Activated naive CD8-positive, alpha-beta T cell treated with anti-CD3 and anti-CD28 coated beads, Interleukin-2, amount 10 ng/mL, durations not matched to agents 7 days and 5 days (primary cell): ENCODE measurements at regions not wholly inside any gene's neighbourhood (a gene's known extent, or its start where the extent isn't known, plus 50 kb on each side); places are given as distances from the start of the nearest gene placed in this dataset.

Experiments used
- ATAC-seq: fragments of 150-1000 bp; cut with Tn5 transposase; one replicate; pipeline ENCODE4 v1.10.0; 2021; ENCODE audit warnings: low read depth, moderate library complexity
- POLR2A ChIA-PET: fragments of 350-600 bp; sonication (Branson Sonifier 250); formaldehyde crosslinking; loops from one replicate; lab custom pipeline; 2021; ENCODE audit warnings: antibody characterized with exemption; lab: Charles Lee
- DNase-seq: peaks from one replicate; pipeline ENCODE4 v3.0.0; 2021
- H3K27ac Mint-ChIP-seq: one replicate; pipeline ENCODE4 v1.8.0; 2022; ENCODE audit warnings: mild to moderate bottlenecking, mixed read lengths
- H3K27me3 Mint-ChIP-seq: one replicate; pipeline ENCODE4 v1.8.0; 2022; ENCODE audit warnings: mild to moderate bottlenecking, moderate library complexity, mixed read lengths
- H3K36me3 Mint-ChIP-seq: one replicate; pipeline ENCODE4 v1.8.0; 2021; ENCODE audit warnings: mild to moderate bottlenecking, mixed read lengths
- H3K4me1 Mint-ChIP-seq: one replicate; pipeline ENCODE4 v1.8.0; 2021; ENCODE audit warnings: mixed read lengths
- H3K4me3 Mint-ChIP-seq: one replicate; pipeline ENCODE4 v1.8.0; 2022; ENCODE audit warnings: mild to moderate bottlenecking, moderate library complexity, mixed read lengths
- H3K9me3 Mint-ChIP-seq: one replicate; pipeline ENCODE4 v1.8.0; 2021; ENCODE audit warnings: mixed read lengths

GRCh38 chr2:238724728-238725127 lies 123.2 kb upstream of the TWIST2 start:
- POLR2A ChIA-PET: no interaction called here
- no peak for DNase-seq
- ATAC-seq: no peak
- Mint-ChIP-seq H3K36me3 (no peaks in the 10 kb centered on the region), H3K4me3 (no peak overlapping the region), H3K9me3 (peaks cover 1% of the 10 kb centered on the region), H3K4me1 (no peaks in the 10 kb centered on the region), H3K27me3 (peaks cover 3% of the 10 kb centered on the region), H3K27ac (no peak overlapping the region)

DNA sequence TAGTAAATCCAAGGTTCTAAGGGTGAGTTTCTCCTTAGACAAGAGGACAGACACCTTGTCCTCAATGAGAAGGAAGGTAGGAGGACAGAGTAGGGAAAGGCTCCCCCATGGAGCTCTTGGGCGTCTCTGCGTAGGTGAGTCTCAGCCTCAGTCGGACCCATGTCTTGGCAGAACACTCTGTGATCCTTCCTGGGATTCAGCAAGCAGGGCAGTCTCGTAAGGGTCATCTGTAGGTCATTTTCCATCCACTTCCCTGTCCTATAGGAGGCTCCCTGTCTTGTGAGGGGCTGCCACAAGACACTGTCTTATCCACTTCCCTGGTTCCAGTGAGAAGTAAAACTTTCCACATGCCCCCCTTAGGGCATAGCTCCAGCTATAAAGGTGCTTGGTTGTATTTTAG lies 122.6 kb upstream of the TWIST2 start:
- POLR2A ChIA-PET: no interaction called here
- ATAC-seq (no peak), DNase-seq (no peak)
- Mint-ChIP-seq H3K4me1 (no peaks in the 10 kb centered on the region), H3K4me3 (no peak overlapping the region), H3K36me3 (no peaks in the 10 kb centered on the region), H3K9me3 (peaks cover 1% of the 10 kb centered on the region), H3K27ac (no peak overlapping the region), H3K27me3 (peaks cover 5% of the 10 kb centered on the region)

DNA sequence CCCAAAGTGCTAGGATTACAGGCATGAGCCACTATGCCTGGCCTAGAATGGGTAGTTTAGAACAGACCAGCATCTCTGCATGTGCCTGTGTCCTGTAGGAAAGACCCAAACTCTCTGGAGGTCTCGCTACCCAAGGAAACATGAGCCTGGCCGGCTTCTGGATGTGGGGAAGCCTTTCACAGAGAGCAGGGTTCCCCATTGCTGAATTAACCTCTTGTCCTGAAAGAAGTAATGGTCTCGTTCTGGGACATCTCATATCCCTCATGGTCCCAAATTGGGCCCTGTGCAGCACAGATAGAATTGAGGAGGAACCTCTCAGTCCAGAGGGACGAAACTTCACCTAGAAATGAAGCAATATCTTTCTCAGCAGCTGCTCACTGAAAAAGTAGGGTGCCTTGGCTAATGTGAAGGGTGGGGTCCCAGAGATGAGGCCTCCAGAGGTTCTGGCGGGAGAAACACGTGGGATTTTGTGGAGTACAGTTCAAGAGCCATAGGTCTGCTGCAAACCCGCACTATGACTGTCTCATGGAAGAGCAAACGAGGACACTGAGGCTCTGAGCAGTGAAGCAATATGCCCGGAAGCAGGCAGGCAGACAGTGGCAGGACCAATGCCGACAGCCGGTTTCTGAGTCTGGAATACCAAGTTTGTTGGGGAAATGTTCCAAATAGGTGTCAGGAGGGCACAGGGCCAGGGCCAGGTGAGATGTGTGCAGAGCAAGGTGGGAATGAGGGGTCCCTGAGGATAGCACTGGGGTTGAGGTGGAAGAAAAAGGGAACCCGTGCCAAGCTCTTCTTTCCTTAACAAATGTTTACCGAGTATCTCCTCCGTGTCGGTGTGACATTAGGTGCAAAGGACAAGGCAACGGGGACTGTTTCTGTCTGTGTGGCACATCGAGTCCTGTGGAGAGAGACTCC lies 121.0 kb upstream of the TWIST2 start:
- POLR2A ChIA-PET: no interaction called here
- Mint-ChIP-seq H3K4me3 (no peak overlapping the region), H3K27me3 (peaks cover 8% of the 10 kb centered on the region), H3K9me3 (peaks cover 1% of the 10 kb centered on the region), H3K36me3 (no peaks in the 10 kb centered on the region), H3K27ac (no peak overlapping the region), H3K4me1 (no peaks in the 10 kb centered on the region)
- DNase-seq: no peak
- no peak for ATAC-seq

- H3K4me3 Mint-ChIP-seq: no peak overlapping the region
These were observed 120.1 kb upstream of the TWIST2 start for GRCh38 chr2:238727585-238728329.

GRCh38 chr2:238728330-238729260 lies 119.3 kb upstream of the TWIST2 start:
- no peak overlapping the region for H3K27ac Mint-ChIP-seq
- no peak for DNase-seq
- no peak for ATAC-seq
- H3K4me3 Mint-ChIP-seq: no peak overlapping the region
- no peaks in the 10 kb centered on the region for H3K4me1 Mint-ChIP-seq
- H3K9me3 Mint-ChIP-seq: no peaks in the 10 kb centered on the region
- H3K36me3 Mint-ChIP-seq: no peaks in the 10 kb centered on the region
- POLR2A ChIA-PET: no interaction called here
- H3K27me3 Mint-ChIP-seq: peaks cover 15% of the 10 kb centered on the region

More at GRCh38 chr2:238727585-238728329, 120.1 kb upstream of the TWIST2 start:
- Mint-ChIP-seq H3K27me3 (peaks cover 10% of the 10 kb centered on the region), H3K36me3 (no peaks in the 10 kb centered on the region), H3K27ac (no peak overlapping the region), H3K9me3 (no peaks in the 10 kb centered on the region), H3K4me1 (no peaks in the 10 kb centered on the region)
- no peak for DNase-seq
- POLR2A ChIA-PET: no interaction called here
- no peak for ATAC-seq

GRCh38 chr2:238729261-238729935 lies 118.5 kb upstream of the TWIST2 start:
- Mint-ChIP-seq H3K9me3 (no peaks in the 10 kb centered on the region), H3K4me1 (no peaks in the 10 kb centered on the region), H3K36me3 (no peaks in the 10 kb centered on the region), H3K27me3 (peaks cover 18% of the 10 kb centered on the region), H3K4me3 (no peak overlapping the region), H3K27ac (no peak overlapping the region)
- POLR2A ChIA-PET: no interaction called here
- DNase-seq (no peak), ATAC-seq (no peak)

GRCh38 chr2:238730001-238730669 lies 117.8 kb upstream of the TWIST2 start:
- no peaks in the 10 kb centered on the region for H3K4me1 Mint-ChIP-seq
- POLR2A ChIA-PET: no interaction called here
- H3K36me3 Mint-ChIP-seq: no peaks in the 10 kb centered on the region
- DNase-seq (no peak), ATAC-seq (no peak)
- no peak overlapping the region for H3K27ac Mint-ChIP-seq
- H3K27me3 Mint-ChIP-seq: peaks cover 23% of the 10 kb centered on the region
- H3K4me3 Mint-ChIP-seq: no peak overlapping the region
- no peaks in the 10 kb centered on the region for H3K9me3 Mint-ChIP-seq

GRCh38 chr2:238730881-238731280 lies 117.0 kb upstream of the TWIST2 start:
- Mint-ChIP-seq H3K36me3 (no peaks in the 10 kb centered on the region), H3K27ac (no peak overlapping the region), H3K4me3 (no peak overlapping the region), H3K4me1 (no peaks in the 10 kb centered on the region), H3K9me3 (no peaks in the 10 kb centered on the region), H3K27me3 (peaks cover 30% of the 10 kb centered on the region)
- no peak for DNase-seq
- ATAC-seq: no peak
- POLR2A ChIA-PET: no interaction called here

- ATAC-seq (no peak), DNase-seq (no peak)
- POLR2A ChIA-PET: no interaction called here
- H3K27ac Mint-ChIP-seq: no peak overlapping the region
- no peak overlapping the region for H3K4me3 Mint-ChIP-seq
- no peaks in the 10 kb centered on the region for H3K36me3 Mint-ChIP-seq
- no peaks in the 10 kb centered on the region for H3K4me1 Mint-ChIP-seq
- H3K9me3 Mint-ChIP-seq: no peaks in the 10 kb centered on the region
- H3K27me3 Mint-ChIP-seq: peaks cover 31% of the 10 kb centered on the region
These were observed 115.9 kb upstream of the TWIST2 start for GRCh38 chr2:238731961-238732360.

DNA sequence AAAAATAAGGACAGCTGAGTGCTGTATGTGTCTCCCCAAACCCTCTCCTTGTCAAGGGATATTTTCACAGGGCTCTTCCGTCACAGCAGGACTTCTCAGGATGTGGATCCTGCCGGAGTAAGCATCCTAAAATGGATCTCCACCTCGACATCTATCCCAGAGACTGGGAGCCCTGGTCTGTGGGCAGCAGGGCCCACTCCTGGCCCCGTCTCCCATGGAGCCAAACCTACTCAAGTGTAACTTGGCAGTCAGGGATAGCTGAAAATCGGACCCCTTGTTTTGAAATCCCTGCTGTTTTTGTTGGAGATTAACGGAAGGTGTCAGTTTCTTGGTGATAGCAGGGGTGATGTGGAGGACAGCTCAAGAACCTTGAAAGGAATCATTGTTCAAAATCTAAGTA lies 109.0 kb upstream of the TWIST2 start:
- Mint-ChIP-seq H3K4me3 (no peak overlapping the region), H3K4me1 (no peaks in the 10 kb centered on the region), H3K27me3 (peaks cover 26% of the 10 kb centered on the region), H3K36me3 (no peaks in the 10 kb centered on the region), H3K9me3 (no peaks in the 10 kb centered on the region), H3K27ac (no peak overlapping the region)
- POLR2A ChIA-PET: no interaction called here
- ATAC-seq (no peak), DNase-seq (no peak)

GRCh38 chr2:238739668-238740067 lies 108.2 kb upstream of the TWIST2 start:
- H3K4me1 Mint-ChIP-seq: no peaks in the 10 kb centered on the region
- no peak overlapping the region for H3K4me3 Mint-ChIP-seq
- H3K9me3 Mint-ChIP-seq: no peaks in the 10 kb centered on the region
- ATAC-seq: no peak
- no peak overlapping the region for H3K27ac Mint-ChIP-seq
- POLR2A ChIA-PET: no interaction called here
- no peaks in the 10 kb centered on the region for H3K36me3 Mint-ChIP-seq
- DNase-seq: no peak
- peaks cover 20% of the 10 kb centered on the region for H3K27me3 Mint-ChIP-seq

DNA sequence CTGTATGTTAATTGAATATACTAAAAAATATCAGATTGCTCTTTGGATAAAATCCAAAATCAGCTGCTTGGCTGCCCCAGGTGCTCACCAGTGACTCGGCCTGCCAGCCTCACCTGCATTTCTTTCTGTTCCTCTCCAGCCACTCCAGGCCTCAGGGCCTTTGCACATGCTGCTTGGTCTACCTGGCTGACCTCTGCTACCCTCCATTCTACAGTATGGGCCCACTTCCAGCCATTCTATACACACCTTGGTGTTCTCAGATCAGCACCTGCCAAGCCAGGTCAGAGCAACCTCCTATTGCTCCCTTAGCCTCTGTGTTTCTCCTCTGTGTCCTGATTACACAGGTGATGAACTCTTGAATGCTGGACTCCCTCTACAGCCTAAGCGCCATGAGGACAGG lies 106.6 kb upstream of the TWIST2 start:
- H3K27me3 Mint-ChIP-seq: peaks cover 9% of the 10 kb centered on the region

More for the DNA sequence above, 106.6 kb upstream of the TWIST2 start:
- POLR2A ChIA-PET: no interaction called here
- H3K4me1 Mint-ChIP-seq: no peaks in the 10 kb centered on the region
- DNase-seq: no peak
- no peak overlapping the region for H3K27ac Mint-ChIP-seq
- no peak overlapping the region for H3K4me3 Mint-ChIP-seq
- H3K36me3 Mint-ChIP-seq: no peaks in the 10 kb centered on the region
- H3K9me3 Mint-ChIP-seq: no peaks in the 10 kb centered on the region
- ATAC-seq: no peak
